GM21619 (cell line): ENCODE measurements at regions not wholly inside any gene's neighbourhood (a gene's known extent, or its start where the extent isn't known, plus 50 kb on each side); places are given as distances from the start of the nearest gene placed in this dataset.
"Not testable (repeated sequence)": the region's sequence is repeated elsewhere in the genome, so short reads cannot be mapped to it uniquely, and the experiment has no call there.

Experiments
- ATAC-seq: cut with Tn5 transposase; IDR thresholded peaks from one replicate; pipeline ENCODE4 v1.9.1; 2021; ENCODE audit not compliant: unreplicated experiment

- not testable (repeated sequence) for ATAC-seq
Observed at GRCh38 chr7:153976745-153977144, 75.5 kb upstream of the DPP6 start.

GRCh38 chr7:153983186-153983585 is 69.0 kb upstream of the DPP6 start:
- not testable (repeated sequence) for ATAC-seq

GRCh38 chr7:153989066-153989627 is 63.1 kb upstream of the DPP6 start:
- ATAC-seq = not testable (repeated sequence)

GRCh38 chr7:153989742-153990425 is 62.3 kb upstream of the DPP6 start:
- ATAC-seq = not testable (repeated sequence)

DNA sequence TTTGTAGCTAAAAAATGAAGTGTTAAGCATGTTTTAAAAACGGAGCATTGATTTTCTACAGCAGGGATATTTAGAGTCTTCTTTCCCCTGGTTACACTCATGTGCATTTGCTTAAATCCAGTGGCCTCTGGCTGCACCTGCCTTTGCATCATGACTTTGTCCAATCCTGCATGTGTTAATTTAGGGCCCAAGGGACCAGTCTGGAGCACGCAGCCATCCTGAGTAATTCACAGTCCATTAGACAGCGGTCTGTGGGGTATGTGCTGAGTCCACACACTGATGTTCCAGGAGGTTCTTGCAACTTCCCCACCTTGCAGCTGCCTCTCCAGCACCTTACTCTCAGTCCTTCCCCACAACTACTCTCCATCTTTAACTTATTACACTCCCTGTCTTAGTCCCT is 60.7 kb upstream of the DPP6 start:
- ATAC-seq = not testable (repeated sequence)

GRCh38 chr7:153993402-153993801 is 58.8 kb upstream of the DPP6 start:
- ATAC-seq = not testable (repeated sequence)

- not testable (repeated sequence) for ATAC-seq
Observed at GRCh38 chr7:153998896-153999295, 53.3 kb upstream of the DPP6 start.
